GM21381 (cell line): ENCODE measurements at regions not wholly inside any gene's neighbourhood (a gene's known extent, or its start where the extent isn't known, plus 50 kb on each side); places are given as distances from the start of the nearest gene placed in this dataset.

Experiments used
- ATAC-seq: cut with Tn5 transposase; IDR thresholded peaks from one replicate; pipeline ENCODE4 v1.9.1; 2021; ENCODE audit warnings: mild to moderate bottlenecking, moderate library complexity; ENCODE audit not compliant: unreplicated experiment

GRCh38 chr11:11016943-11017342 lies 159.1 kb upstream of the ZBED5 start:
- no peak for ATAC-seq

- ATAC-seq, result no peak
Observed at GRCh38 chr11:11016068-11016467, 158.2 kb upstream of the ZBED5 start.

- no peak for ATAC-seq
Observed at GRCh38 chr11:11011617-11012016, 153.8 kb upstream of the ZBED5 start.

GRCh38 chr11:11010624-11011127 lies 152.8 kb upstream of the ZBED5 start:
- no peak for ATAC-seq

GRCh38 chr11:11009179-11009578 lies 151.3 kb upstream of the ZBED5 start:
- no peak for ATAC-seq

- no peak for ATAC-seq
Observed at GRCh38 chr11:11004069-11004468, 146.2 kb upstream of the ZBED5 start.

GRCh38 chr11:11003226-11003625 lies 145.4 kb upstream of the ZBED5 start:
- ATAC-seq, result no peak

GRCh38 chr11:11000579-11001283 lies 142.9 kb upstream of the ZBED5 start:
- ATAC-seq, result no peak

GRCh38 chr11:10998674-10999073 lies 140.8 kb upstream of the ZBED5 start:
- ATAC-seq, result no peak

- ATAC-seq, result no peak
Observed at GRCh38 chr11:10996678-10997077, 138.8 kb upstream of the ZBED5 start.

- ATAC-seq, result no peak
Observed at GRCh38 chr11:10993640-10994039, 135.8 kb upstream of the ZBED5 start.

- ATAC-seq, result no peak
Observed at GRCh38 chr11:10993186-10993585, 135.3 kb upstream of the ZBED5 start.

- ATAC-seq, result no peak
Observed at GRCh38 chr11:10991393-10991792, 133.5 kb upstream of the ZBED5 start.

GRCh38 chr11:10990637-10991193 lies 132.9 kb upstream of the ZBED5 start:
- ATAC-seq, result no peak

- no peak for ATAC-seq
Observed at GRCh38 chr11:10990160-10990559, 132.3 kb upstream of the ZBED5 start.

GRCh38 chr11:10986006-10986405 lies 128.2 kb upstream of the ZBED5 start:
- ATAC-seq, result no peak

GRCh38 chr11:10984742-10985141 lies 126.9 kb upstream of the ZBED5 start:
- ATAC-seq, result no peak

- ATAC-seq, result no peak
Observed at GRCh38 chr11:10984250-10984649, 126.4 kb upstream of the ZBED5 start.

GRCh38 chr11:10982704-10983510 lies 125.1 kb upstream of the ZBED5 start:
- ATAC-seq, result no peak

- no peak for ATAC-seq
Observed at GRCh38 chr11:10979529-10979928, 121.7 kb upstream of the ZBED5 start.

GRCh38 chr11:10978198-10978597 lies 120.3 kb upstream of the ZBED5 start:
- ATAC-seq, result no peak

- ATAC-seq, result no peak
Observed at GRCh38 chr11:10975287-10975721, 117.5 kb upstream of the ZBED5 start.
